ENCODE measurements at regions not wholly inside any gene's neighbourhood (a gene's known extent, or its start where the extent isn't known, plus 50 kb on each side); places are given as distances from the start of the nearest gene placed in this dataset.

- TF ChIP-seq CTCF (IDR thresholded peaks at IDR 0.05; ENCODE audit: low read depth, low read length): no peak
- no peak for TF ChIP-seq EZH2phosphoT487 (IDR thresholded peaks at IDR 0.05; ENCODE audit: low read depth)
These were observed 110.9 kb upstream of the TARS1 start for GRCh38 chr5:33329891-33330290.
